HG03457 (cell line): ENCODE measurements at regions not wholly inside any gene's neighbourhood (a gene's known extent, or its start where the extent isn't known, plus 50 kb on each side); places are given as distances from the start of the nearest gene placed in this dataset.
"Not testable (repeated sequence)": the region's sequence is repeated elsewhere in the genome, so short reads cannot be mapped to it uniquely, and the experiment has no call there.

ENCODE experiments used
- ATAC-seq: cut with Tn5 transposase; IDR thresholded peaks from one replicate; pipeline ENCODE4 v1.9.1; 2021; ENCODE audit warnings: moderate number of reproducible peaks; ENCODE audit not compliant: unreplicated experiment

DNA sequence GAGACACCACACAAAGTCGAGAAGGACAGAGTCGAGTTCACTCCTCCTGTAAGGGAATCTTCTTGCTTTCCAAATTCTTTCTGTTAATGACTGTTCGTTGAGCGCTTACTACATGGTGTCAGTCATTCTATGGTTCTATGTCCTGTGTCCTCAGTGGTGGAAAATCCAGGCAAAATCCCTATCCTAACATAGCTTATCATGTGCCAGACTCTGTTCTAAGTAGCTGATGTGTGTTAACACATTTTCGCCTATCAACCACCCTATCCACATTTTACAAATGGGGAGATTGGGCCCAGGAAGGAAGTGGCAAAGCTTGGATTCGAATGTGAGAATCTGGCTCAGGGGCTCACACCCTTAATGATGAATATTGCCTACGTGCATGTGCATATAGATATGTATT is 280.1 kb downstream of the GATA3 start:
- ATAC-seq, result no peak

- ATAC-seq, result no peak
Measured at GRCh38 chr10:8336629-8337331, 282.3 kb downstream of the GATA3 start.

DNA sequence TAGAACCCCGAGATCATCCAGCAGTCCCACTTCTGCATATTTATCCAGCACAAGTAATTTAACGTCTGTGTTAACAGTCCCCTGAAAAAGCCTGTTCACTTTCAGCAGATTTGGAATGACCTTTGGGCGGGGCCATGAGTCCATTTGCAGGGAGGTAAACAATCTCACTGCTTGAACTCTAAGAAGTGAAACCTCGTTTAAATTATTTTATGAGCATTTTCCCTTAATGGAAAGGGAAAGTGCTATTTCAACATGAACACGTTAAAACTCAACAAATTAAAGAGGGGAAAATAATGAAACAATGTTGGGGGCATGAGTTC is 282.8 kb downstream of the GATA3 start:
- no peak for ATAC-seq

DNA sequence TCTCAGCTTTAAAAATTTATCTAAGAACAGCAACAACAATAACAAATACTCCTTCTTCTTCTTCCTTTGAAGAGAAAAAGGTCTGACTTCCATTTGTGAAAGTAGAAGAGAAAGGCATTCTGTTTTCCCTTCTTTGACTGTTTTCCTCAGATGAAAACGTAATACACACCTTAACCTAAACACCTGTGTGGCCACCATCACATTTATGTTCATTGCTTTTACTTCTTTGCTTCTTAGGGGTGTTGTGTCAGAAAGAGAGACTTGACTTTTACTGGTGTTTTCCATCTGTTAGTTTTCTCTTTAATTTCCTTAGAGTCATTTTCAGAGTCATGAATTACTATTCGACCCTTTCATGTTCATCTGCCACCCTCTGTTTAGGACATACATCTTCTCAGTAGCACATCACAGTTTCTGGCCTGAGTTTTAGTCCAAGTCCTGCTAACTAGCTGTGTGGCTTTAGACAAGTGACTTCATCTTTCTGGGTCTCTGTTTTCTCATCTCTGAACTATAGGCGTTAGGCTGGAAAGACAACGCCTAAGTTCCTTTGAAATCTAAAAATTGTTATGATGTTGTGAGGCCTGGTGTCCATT is 283.8 kb downstream of the GATA3 start:
- ATAC-seq, result no peak

- ATAC-seq, result no peak
Measured at GRCh38 chr10:8344756-8345155, 290.3 kb downstream of the GATA3 start.

GRCh38 chr10:8346861-8347260 is 292.4 kb downstream of the GATA3 start:
- ATAC-seq, result no peak

DNA sequence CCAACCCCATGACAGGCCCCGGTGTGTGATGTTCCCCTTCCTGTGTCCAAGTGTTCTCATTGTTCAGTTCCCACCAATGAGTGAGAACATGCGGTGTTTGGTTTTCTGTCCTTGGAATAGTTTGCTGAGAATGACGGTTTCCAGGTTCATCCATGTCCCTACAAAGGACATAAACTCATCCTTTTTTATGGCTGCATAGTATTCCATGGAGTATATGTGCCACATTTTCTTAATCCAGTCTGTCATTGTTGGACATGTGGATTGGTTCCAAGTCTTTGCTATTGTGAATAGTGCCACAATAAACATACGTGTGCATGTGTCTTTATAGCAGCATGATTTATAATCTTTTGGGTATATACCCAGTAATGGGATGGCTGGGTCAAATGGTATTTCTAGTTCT is 293.1 kb downstream of the GATA3 start:
- ATAC-seq, result not testable (repeated sequence)

GRCh38 chr10:8349610-8350249 is 295.2 kb downstream of the GATA3 start:
- no peak for ATAC-seq

DNA sequence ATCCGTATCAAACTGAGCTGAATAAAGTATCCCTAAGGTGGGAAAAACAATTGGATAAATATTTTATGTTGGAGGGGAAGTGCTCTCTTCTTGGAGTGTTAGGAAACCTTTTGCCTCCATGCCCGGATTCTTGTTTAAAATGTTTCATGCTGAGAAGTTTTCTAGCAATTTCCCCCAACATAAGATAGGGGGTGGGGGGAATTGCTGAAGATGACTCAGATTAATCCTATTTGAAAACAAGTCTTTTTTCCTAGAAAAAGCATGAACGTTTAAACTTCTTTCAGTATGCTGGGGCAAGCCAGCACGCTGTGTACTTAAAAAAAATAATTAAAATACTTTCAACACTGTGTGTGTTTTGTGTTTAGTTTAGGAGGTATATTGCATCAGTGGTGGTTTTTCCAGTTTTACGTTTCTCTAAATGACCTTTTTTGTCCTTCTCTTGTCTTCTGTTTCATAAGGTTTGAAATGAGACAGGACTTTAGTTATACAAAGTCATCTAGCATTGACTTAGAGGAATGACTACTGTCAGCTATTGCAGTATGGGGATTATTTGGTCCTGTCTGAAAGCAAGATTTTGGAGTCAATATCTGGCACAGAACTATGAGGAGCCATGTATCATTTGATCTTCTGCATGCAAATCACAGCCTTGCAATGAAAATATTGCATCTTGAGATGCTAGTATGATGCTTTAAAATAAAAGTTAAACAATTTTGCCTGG is 295.9 kb downstream of the GATA3 start:
- no peak for ATAC-seq

- ATAC-seq, result no peak
Measured at GRCh38 chr10:8352171-8353075, 297.9 kb downstream of the GATA3 start.

GRCh38 chr10:8356283-8356682 is 301.8 kb downstream of the GATA3 start:
- no peak for ATAC-seq

- ATAC-seq, result no peak
Measured at GRCh38 chr10:8359467-8359866, 305.0 kb downstream of the GATA3 start.

DNA sequence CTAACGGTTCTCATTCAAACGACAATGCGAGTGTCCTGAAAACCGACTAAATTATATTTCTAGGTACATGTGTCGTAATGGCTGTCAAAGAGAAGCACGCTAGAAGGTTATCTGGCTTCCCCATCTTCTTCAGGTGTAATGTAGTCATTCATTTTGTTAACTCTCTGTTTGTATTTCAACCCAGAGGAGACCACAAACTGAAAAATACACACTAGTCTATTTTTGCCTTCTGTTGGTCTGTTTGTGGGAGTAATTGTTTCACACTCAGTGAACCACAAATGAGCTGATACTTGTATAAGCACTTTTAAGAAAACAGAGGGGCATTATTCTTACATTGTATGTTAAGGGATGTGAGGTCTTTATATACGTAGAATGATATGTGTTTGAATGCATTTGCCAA is 305.9 kb downstream of the GATA3 start:
- no peak for ATAC-seq

- ATAC-seq, result no peak
Measured at GRCh38 chr10:8360814-8361509, 306.5 kb downstream of the GATA3 start.

DNA sequence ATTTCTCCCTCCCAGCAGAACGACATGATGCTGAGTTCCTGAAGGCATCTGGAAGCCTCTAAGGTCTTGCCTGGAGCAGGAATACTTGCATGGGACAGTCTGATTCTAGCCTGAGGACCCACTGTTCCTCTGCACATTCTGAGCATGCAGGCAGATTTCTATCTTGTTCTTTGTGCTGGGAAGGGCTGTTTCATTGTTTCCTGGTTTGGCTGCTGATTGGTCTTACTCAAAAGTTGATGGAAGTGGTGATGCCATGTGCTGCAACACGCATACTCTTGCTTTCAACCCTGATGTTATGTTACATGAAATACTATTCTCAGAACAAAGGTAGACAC is 307.0 kb downstream of the GATA3 start:
- no peak for ATAC-seq

DNA sequence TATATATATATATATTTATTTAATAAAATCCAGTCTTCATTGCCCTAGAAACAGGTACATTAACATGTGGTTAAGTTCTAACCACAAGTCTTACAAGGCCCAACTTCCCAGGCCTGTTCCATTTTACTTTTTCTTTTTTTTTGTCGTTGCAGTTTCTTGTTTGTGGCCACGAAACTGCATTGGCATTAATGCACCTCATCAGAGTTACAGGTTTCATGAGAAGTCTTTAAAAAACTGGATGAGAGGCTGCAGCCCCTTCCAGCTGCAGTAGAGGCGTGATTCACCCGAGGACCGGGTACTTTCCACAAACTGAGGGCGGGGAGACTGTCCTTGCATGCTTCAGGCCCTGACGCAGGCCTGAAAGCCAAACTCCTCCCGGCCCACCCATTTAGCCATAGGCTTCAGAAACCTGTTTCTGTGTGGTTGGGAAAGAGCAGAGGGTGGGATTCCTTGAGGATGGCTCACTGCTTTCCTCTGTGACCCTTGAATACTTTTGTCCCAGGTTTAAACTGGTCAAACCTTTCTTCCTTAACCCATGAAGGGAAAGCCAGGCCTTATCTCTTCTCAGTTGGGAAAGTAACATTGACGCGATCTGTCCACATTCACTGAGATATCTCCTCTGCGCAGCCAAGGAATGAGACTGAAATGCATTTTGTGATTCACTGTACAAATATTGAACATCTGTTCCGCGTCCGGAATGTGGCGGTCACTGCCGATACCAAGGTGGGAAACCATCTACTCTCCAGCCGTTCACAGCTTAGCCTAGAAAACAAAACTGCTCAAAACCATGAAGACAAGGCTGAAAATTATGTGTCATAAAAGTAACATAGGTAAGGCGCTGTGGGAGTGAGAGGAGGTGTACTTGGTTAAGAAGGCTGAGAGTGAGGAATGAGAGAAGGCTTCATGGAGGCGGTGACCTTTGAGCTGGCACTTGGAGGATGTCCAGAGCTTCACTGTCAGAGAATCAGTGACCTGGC is 311.7 kb downstream of the GATA3 start:
- ATAC-seq, result no peak

DNA sequence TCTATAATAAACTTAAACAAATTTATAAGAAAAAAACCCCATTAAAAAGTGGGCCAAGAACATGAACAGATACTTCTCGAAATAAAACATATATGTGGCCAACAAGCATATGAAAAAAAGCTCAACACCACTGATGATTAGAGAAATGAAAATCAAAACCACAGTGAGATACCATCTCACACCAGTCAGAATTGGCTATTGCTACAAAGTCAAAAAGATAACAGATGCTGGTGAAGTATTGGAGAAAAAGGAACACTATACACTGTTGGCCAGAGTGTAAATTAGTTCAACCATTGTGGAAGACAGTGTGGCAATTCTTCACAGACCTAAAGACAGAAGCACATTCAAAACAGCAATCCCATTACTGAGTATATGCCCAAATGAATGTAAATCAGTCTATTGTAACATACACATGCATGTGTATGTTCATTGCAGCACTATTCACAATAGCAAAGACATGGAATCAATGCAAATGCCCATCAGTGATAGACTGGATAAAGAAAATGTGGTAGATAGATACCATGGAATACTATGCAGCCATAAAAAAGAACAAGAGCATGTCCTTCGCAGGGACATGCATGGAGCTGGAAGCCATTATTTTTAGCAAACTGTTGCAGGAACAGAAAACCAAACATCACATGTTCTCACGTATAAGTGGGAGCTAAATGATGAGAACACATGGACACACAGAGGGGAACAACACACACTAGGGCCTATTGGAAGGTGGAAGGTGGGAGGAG is 313.4 kb downstream of the GATA3 start:
- not testable (repeated sequence) for ATAC-seq

GRCh38 chr10:8369666-8370065 is 315.2 kb downstream of the GATA3 start:
- no peak for ATAC-seq

GRCh38 chr10:8374334-8374733 is 319.8 kb downstream of the GATA3 start:
- no peak for ATAC-seq
